GM18951 (cell line): ENCODE measurements at regions not wholly inside any gene's neighbourhood (a gene's known extent, or its start where the extent isn't known, plus 50 kb on each side); places are given as distances from the start of the nearest gene placed in this dataset.

Experiments
- POLR2A ChIP-seq: IDR thresholded peaks from 4 replicates; pipeline ENCODE4 v1.6.1; 2011; ENCODE audit warnings: mild to moderate bottlenecking; ENCODE audit not compliant: insufficient read length, insufficient read depth; ENCODE audit errors: extremely low read depth
- in situ Hi-C: fragments of 300-500 bp; cut with MboI; formaldehyde crosslinking; loops from one replicate; pipeline ENCODE4 v1.12.0; 2022; ENCODE audit warnings: low sequenced_read_pairs, mixed read lengths, inconsistent platforms; ENCODE audit not compliant: unreplicated experiment

DNA sequence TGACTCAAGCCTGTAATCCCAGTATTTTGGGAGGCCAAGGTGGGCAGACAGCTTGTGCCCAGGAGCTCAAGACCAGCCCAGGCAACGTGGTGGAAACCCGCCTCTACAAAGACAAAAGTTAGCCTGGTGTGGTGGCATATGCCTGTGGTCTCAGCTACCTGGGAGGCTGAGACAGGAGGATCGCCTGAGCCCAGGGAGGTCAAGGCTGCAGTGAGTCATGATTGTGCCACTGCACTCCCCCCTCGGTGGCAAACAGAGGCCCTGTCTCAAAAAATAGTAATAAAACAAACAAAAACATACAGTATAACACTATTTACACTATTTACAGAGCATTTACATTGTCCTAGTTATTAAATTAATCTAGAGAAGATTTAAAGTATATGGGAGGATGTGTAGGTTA lies 56.0 kb upstream of the PIM1 start:
- no peak for TF ChIP-seq POLR2A
- in situ Hi-C loops, result no loop called here

GRCh38 chr6:37114612-37115011 lies 55.3 kb upstream of the PIM1 start:
- in situ Hi-C loops, result no loop called here
- TF ChIP-seq POLR2A, result no peak

- no peak for TF ChIP-seq POLR2A
- in situ Hi-C loops, result no loop called here
These were observed 54.6 kb upstream of the PIM1 start for GRCh38 chr6:37115236-37115895.

DNA sequence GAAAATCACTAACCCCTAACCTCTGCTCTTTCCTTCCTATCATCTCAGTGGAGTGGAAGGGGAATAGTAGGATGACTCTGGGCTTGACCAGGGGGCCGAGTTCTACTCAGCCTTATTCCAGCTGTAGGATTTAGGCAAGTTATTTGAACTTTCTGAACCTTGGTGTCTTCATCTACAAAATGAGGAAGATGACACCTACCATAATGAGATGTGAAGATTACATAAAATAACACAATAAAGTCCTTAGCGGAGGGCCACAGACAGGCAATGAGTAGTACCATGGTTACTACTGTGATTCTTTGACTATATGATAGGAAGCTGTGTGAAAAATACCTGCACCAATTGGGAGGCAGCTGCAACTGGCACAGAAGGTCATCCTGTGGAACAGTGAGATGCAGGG lies 53.6 kb upstream of the PIM1 start:
- in situ Hi-C loops, result no loop called here
- no peak for TF ChIP-seq POLR2A

GRCh38 chr6:37119387-37119886 lies 50.5 kb upstream of the PIM1 start:
- in situ Hi-C loops, result no loop called here
- TF ChIP-seq POLR2A, result no peak
